Mesenchymal stem cell (in vitro differentiated cells and primary cell): ENCODE measurements at regions not wholly inside any gene's neighbourhood (a gene's known extent, or its start where the extent isn't known, plus 50 kb on each side); places are given as distances from the start of the nearest gene placed in this dataset.
"Not testable (repeated sequence)": the region's sequence is repeated elsewhere in the genome, so short reads cannot be mapped to it uniquely, and the experiment has no call there.

Experiments used
- DNase-seq: peaks from one replicate; pipeline ENCODE4 v3.0.0-alpha.2; 2013
- H2AFZ ChIP-seq: one replicate; pipeline ENCODE4 v1.6.1; 2013; ENCODE audit warnings: low read depth, mild to moderate bottlenecking, control low read depth, inconsistent platforms, low read length, moderate library complexity
- H2AK5ac ChIP-seq: 2 replicates; pipeline ENCODE4 v1.6.1; 2013; ENCODE audit warnings: low read length, moderate library complexity, mild to moderate bottlenecking, inconsistent platforms; ENCODE audit not compliant: severe bottlenecking
- H2BK120ac ChIP-seq: one replicate; pipeline ENCODE4 v1.6.1; 2013; ENCODE audit warnings: low read depth, mild to moderate bottlenecking, inconsistent platforms, low read length, moderate library complexity
- H2BK12ac ChIP-seq, 2 experiments: one replicate each; pipeline ENCODE4 v1.6.1; 2013; ENCODE audit warnings: inconsistent platforms in 2 of 2, low read length in 2 of 2, mild to moderate bottlenecking in 2 of 2, moderate library complexity in 2 of 2, control low read depth in 1 of 2
- H2BK15ac ChIP-seq: one replicate; pipeline ENCODE4 v1.6.1; 2013; ENCODE audit warnings: mild to moderate bottlenecking, low read depth, inconsistent platforms; ENCODE audit not compliant: poor library complexity, severe bottlenecking
- H2BK5ac ChIP-seq: 2 replicates; pipeline ENCODE4 v1.6.1; 2013; ENCODE audit warnings: low read depth, mild to moderate bottlenecking, low read length, control low read depth, inconsistent platforms; ENCODE audit not compliant: poor library complexity, severe bottlenecking
- H3K14ac ChIP-seq, 2 experiments: one replicate each; pipeline ENCODE4 v1.6.1; 2013; ENCODE audit warnings: inconsistent platforms in 2 of 2, low read length in 2 of 2, control low read depth in 1 of 2, mild to moderate bottlenecking in 1 of 2, moderate library complexity in 1 of 2
- H3K18ac ChIP-seq, 2 experiments: one replicate each; pipeline ENCODE4 v1.6.1; 2013; ENCODE audit warnings: inconsistent platforms in 2 of 2, low read length in 2 of 2, control low read depth in 1 of 2, low read depth in 1 of 2, mild to moderate bottlenecking in 1 of 2
- H3K23ac ChIP-seq, 2 experiments: one replicate each; pipeline ENCODE4 v1.6.1; 2013; ENCODE audit warnings: inconsistent platforms in 2 of 2, low read length in 2 of 2, mild to moderate bottlenecking in 2 of 2, moderate library complexity in 2 of 2, control low read depth in 1 of 2
- H3K27ac ChIP-seq: 2 replicates; pipeline ENCODE4 v1.5.1; 2013; ENCODE audit warnings: mild to moderate bottlenecking, moderate library complexity, low read length, control low read depth, inconsistent platforms; ENCODE audit not compliant: poor library complexity, severe bottlenecking
- H3K27me3 ChIP-seq, 2 experiments: 2 replicates each; pipeline versions ENCODE4 v1.6.1 to v1.7.0; 2013; ENCODE audit warnings: low read length in 2 of 2, mild to moderate bottlenecking in 2 of 2, moderate library complexity in 2 of 2, control low read depth in 1 of 2, inconsistent platforms in 1 of 2; ENCODE audit not compliant: control insufficient read depth in 1 of 2, insufficient read depth in 1 of 2
- H3K36me3 ChIP-seq, 2 experiments: 2 replicates each; pipeline versions ENCODE4 v1.6.1 to v1.7.0; 2013; ENCODE audit warnings: low read length in 2 of 2, control low read depth in 1 of 2, inconsistent platforms in 1 of 2, low read depth in 1 of 2, mild to moderate bottlenecking in 1 of 2; ENCODE audit not compliant: insufficient read depth in 2 of 2, control insufficient read depth in 1 of 2
- H3K4ac ChIP-seq, 2 experiments: one replicate each; pipeline ENCODE4 v1.6.1; 2013; ENCODE audit warnings: inconsistent platforms in 2 of 2, low read length in 2 of 2, mild to moderate bottlenecking in 2 of 2, moderate library complexity in 2 of 2, control low read depth in 1 of 2, low read depth in 1 of 2
- H3K4me1 ChIP-seq: 2 replicates; pipeline ENCODE4 v1.6.1; 2013; ENCODE audit warnings: low read depth, low read length, control low read depth; ENCODE audit not compliant: control insufficient read depth, insufficient read depth
- H3K4me2 ChIP-seq: 2 replicates; pipeline ENCODE4 v1.6.1; 2013; ENCODE audit warnings: low read length, mild to moderate bottlenecking, inconsistent platforms; ENCODE audit not compliant: poor library complexity, severe bottlenecking
- H3K4me3 ChIP-seq, 2 experiments: 2 replicates each; pipeline versions ENCODE4 v1.5.1 to v1.7.0; 2013; ENCODE audit warnings: low read length in 2 of 2, mild to moderate bottlenecking in 2 of 2, control low read depth in 1 of 2, low read depth in 1 of 2; ENCODE audit not compliant: insufficient read depth in 1 of 2
- H3K79me1 ChIP-seq: replicated peaks from 2 replicates; pipeline ENCODE4 v1.6.1; 2013; ENCODE audit warnings: mild to moderate bottlenecking, control low read depth, low read length, inconsistent platforms; ENCODE audit not compliant: poor library complexity, severe bottlenecking
- H3K9ac ChIP-seq: 2 replicates; pipeline ENCODE4 v1.7.0; 2013; ENCODE audit warnings: mild to moderate bottlenecking, low read length, moderate library complexity
- H3K9me3 ChIP-seq: 2 replicates; pipeline ENCODE4 v1.7.0; 2013; ENCODE audit warnings: mild to moderate bottlenecking, low read length; ENCODE audit not compliant: control insufficient read depth
- H4K8ac ChIP-seq: one replicate; pipeline ENCODE4 v1.6.1; 2013; ENCODE audit warnings: inconsistent platforms, mild to moderate bottlenecking, low read length, moderate library complexity
- H4K91ac ChIP-seq: one replicate; pipeline ENCODE4 v1.6.1; 2013; ENCODE audit warnings: mild to moderate bottlenecking, low read length, inconsistent platforms
- WGBS: methylation state at CpG from one replicate; pipeline ENCODE4 v1.1.7; 2013; ENCODE audit warnings: mixed read lengths; 5-methylcytosine and 5-hydroxymethylcytosine counted together

- not testable (repeated sequence) for H3K9ac ChIP-seq, H3K9me3 ChIP-seq, H3K4me2 ChIP-seq, H2BK15ac ChIP-seq, H3K4me1 ChIP-seq, H3K18ac ChIP-seq, H2AK5ac ChIP-seq, H3K27ac ChIP-seq, H2BK5ac ChIP-seq, H4K8ac ChIP-seq, H3K36me3 ChIP-seq, H3K23ac ChIP-seq, H3K4ac ChIP-seq, H2AFZ ChIP-seq, H2BK120ac ChIP-seq, DNase-seq, H2BK12ac ChIP-seq, H4K91ac ChIP-seq, H3K79me1 ChIP-seq, H3K14ac ChIP-seq, H3K27me3 ChIP-seq, H3K4me3 ChIP-seq
- WGBS = 82% methylated on average over 29 of the region's 29 CpGs
Measured at GRCh38 chr14:105668471-105669230, 142.3 kb downstream of the TMEM121 start.

GRCh38 chr14:105669231-105669610 is 142.8 kb downstream of the TMEM121 start:
- H2BK15ac ChIP-seq, H3K18ac ChIP-seq, DNase-seq, H3K4me1 ChIP-seq, H3K4me3 ChIP-seq, H3K27me3 ChIP-seq, H3K9me3 ChIP-seq, H2AFZ ChIP-seq, H3K79me1 ChIP-seq, H4K8ac ChIP-seq, H3K23ac ChIP-seq, H2AK5ac ChIP-seq, H4K91ac ChIP-seq, H3K27ac ChIP-seq, H3K36me3 ChIP-seq, H3K4ac ChIP-seq, H2BK12ac ChIP-seq, H3K9ac ChIP-seq, H3K4me2 ChIP-seq, H2BK120ac ChIP-seq, H2BK5ac ChIP-seq, H3K14ac ChIP-seq: not testable (repeated sequence)
- WGBS = 84% methylated on average over 5 of the region's 7 CpGs

DNA sequence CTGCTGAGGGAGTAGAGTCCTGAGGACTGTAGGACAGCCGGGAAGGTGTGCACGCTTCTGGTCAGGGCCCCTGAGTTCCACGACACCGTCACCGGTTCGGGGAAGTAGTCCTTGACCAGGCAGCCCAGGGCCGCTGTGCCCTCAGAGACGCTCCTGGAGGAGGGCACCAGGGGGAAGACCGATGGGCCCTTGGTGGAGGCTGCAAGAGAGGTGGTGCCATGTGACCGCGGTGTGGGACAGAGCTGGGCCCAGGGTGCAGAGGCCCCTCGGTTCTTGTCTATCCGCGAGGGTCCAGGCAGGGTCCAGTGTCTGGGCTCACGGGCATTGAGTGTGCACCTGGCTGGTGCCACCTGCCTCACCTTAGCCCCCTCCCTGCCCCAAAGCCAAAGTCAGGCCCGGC is 143.3 kb downstream of the TMEM121 start:
- not testable (repeated sequence) for H3K36me3 ChIP-seq, H3K18ac ChIP-seq, H3K4me2 ChIP-seq, H2BK5ac ChIP-seq, H2BK12ac ChIP-seq, H2AFZ ChIP-seq, H4K91ac ChIP-seq, H2BK15ac ChIP-seq, DNase-seq, H3K4ac ChIP-seq, H3K9ac ChIP-seq, H3K27me3 ChIP-seq, H3K9me3 ChIP-seq, H3K14ac ChIP-seq, H2BK120ac ChIP-seq, H3K27ac ChIP-seq, H3K23ac ChIP-seq, H3K79me1 ChIP-seq, H3K4me3 ChIP-seq, H3K4me1 ChIP-seq, H4K8ac ChIP-seq, H2AK5ac ChIP-seq
- WGBS = 96% methylated on average over 14 of the region's 16 CpGs

DNA sequence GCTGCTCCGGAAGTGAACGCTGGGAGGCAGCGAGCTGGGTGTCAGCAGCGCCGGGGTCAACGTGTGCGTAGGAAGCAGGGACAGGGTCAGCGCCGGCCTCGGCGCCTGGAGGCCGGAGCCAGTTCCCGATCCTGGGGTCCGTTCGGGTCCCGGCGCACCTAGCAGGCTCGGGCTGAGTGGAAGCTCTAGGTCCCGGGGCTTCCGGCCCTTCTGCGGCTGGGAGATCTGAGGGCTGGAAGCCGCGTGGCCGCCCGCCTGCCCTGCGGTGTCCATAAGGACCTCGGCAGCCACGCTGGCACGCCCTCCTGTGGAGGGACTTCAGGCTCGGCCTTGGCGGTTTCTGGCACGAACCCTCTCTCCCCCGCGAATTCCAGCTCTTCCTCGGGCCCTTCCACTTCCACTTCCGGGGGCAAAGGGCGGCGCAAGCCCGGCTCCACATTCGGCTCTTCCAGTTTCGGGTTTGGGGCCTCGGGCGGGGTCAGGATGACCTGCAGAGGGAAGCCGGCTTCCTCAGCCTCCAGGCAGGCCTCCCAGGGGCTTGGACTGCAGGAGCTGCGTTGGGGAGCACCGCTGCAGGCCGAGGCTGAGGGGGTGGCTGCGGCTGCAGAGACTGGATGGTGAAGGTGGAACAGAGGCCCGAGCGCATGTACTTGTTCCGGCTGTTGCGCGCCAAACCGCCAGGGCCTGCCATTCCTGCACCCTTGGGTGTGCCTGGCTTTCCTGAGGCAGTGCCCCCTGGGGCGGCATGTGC is 146.2 kb downstream of the TMEM121 start:
- H3K4me3 ChIP-seq, H2BK12ac ChIP-seq, H3K27me3 ChIP-seq, H3K4me1 ChIP-seq, H3K4ac ChIP-seq, H2BK120ac ChIP-seq, H2AK5ac ChIP-seq, H3K79me1 ChIP-seq, H3K14ac ChIP-seq, H3K27ac ChIP-seq, H2BK5ac ChIP-seq, H3K9me3 ChIP-seq, H3K4me2 ChIP-seq, H4K8ac ChIP-seq, H3K9ac ChIP-seq, H2AFZ ChIP-seq, H2BK15ac ChIP-seq, H3K36me3 ChIP-seq, DNase-seq, H3K23ac ChIP-seq, H4K91ac ChIP-seq, H3K18ac ChIP-seq: not testable (repeated sequence)
- 98% methylated on average over 8 of the region's 55 CpGs for WGBS
